Kidney (tissue), 13 donors: ENCODE measurements at regions not wholly inside any gene's neighbourhood (a gene's known extent, or its start where the extent isn't known, plus 50 kb on each side); places are given as distances from the start of the nearest gene placed in this dataset.

Source experiments
- DNase-seq, 5 donors: peaks; one replicate each; pipeline ENCODE4 v3.0.0-alpha.2; 2013 to 2020
- FAIRE-seq: peaks from 2 replicates; lab custom pipeline; 2012; peaks lifted over from hg19 to GRCh38; lab: Jason Lieb, UNC
- H3K27ac ChIP-seq, 2 donors: one replicate each; pipeline ENCODE4 v1.7.0; 2013; ENCODE audit warnings: low read depth in 2 of 2, low read length in 2 of 2, inconsistent platforms in 1 of 2
- H3K27me3 ChIP-seq: one replicate; pipeline ENCODE4 v1.7.1; 2013; ENCODE audit warnings: low read length, inconsistent platforms; ENCODE audit not compliant: control insufficient read depth, insufficient read depth
- H3K36me3 ChIP-seq, 3 donors: one replicate each; pipeline versions ENCODE4 v1.7.0 to v1.7.1; 2013; ENCODE audit warnings: low read length in 3 of 3, control low read depth in 1 of 3, inconsistent platforms in 1 of 3; ENCODE audit not compliant: insufficient read depth in 3 of 3, control insufficient read depth in 2 of 3
- H3K4me1 ChIP-seq, 3 donors: one replicate each; pipeline versions ENCODE4 v1.7.0 to v1.7.1; 2013; ENCODE audit warnings: low read length in 3 of 3, inconsistent platforms in 1 of 3, low read depth in 1 of 3; ENCODE audit not compliant: control insufficient read depth in 2 of 3, insufficient read depth in 2 of 3
- H3K4me3 ChIP-seq, 3 donors: one replicate each; pipeline versions ENCODE4 v1.7.0 to v1.8.1; 2013; ENCODE audit warnings: low read length in 3 of 3, control low read depth in 1 of 3, inconsistent platforms in 1 of 3
- H3K9ac ChIP-seq, 3 donors: one replicate each; pipeline versions ENCODE4 v1.7.0 to v1.7.1; 2013; ENCODE audit warnings: low read length in 3 of 3, control low read depth in 1 of 3, inconsistent platforms in 1 of 3
- H3K9me3 ChIP-seq, 3 donors: one replicate each; pipeline versions ENCODE4 v1.7.0 to v1.7.1; 2013; ENCODE audit warnings: low read length in 3 of 3, control low read depth in 1 of 3, inconsistent platforms in 1 of 3; ENCODE audit not compliant: control insufficient read depth in 2 of 3, insufficient read depth in 1 of 3
- intact Hi-C: fragments of 100-400 bp; cut with DNase I; formaldehyde crosslinking; loops from one replicate; pipeline ENCODE4 v1.11.1; 2022
- TF ChIP-seq, protein P1 (sequence below): IDR thresholded peaks from 3 replicates; pipeline ENCODE4 v1.5.1; 2012; ENCODE audit warnings: mild to moderate bottlenecking, moderate library complexity, borderline replicate concordance; ENCODE audit not compliant: insufficient read depth; ENCODE audit errors: extremely low read depth
- donor health status: control.
- donor health status: control.
- donor health status: control.
- donor health status: control.
- donor health status: control.
- donor health status: DM: yes; HTN: yes; CAD: no.
- donor health status: Normal renal cell carcinoma (clear cell type).

DNA sequence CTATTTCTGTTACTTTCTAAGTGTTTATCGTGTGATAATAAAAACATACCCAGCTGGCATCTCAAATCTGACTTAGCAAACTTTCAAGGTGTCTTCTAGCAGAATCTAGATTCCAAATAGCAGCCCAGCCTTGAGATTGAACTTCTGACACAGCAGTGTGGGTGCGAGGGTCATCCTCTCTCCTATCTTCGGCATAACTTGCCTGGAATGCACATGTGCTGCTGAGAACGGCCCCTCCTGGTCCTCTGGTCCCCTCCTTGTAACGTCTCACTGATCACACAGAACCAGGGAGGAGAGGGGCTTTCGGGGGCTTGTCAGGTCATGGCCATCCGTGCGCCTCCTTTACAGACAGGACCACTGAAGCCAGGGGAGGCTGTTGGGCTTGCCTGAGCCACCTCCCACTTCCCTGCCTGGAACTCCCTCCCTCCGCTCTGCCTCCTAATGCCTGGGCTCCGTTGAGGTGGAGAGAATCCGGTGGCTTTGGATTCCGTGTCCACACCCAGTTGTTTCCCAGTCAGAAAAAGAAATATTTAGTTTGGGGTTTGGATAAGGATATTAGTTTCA, 344.4 kb upstream of the C2CD4B start:
- TF ChIP-seq, protein P1, sequence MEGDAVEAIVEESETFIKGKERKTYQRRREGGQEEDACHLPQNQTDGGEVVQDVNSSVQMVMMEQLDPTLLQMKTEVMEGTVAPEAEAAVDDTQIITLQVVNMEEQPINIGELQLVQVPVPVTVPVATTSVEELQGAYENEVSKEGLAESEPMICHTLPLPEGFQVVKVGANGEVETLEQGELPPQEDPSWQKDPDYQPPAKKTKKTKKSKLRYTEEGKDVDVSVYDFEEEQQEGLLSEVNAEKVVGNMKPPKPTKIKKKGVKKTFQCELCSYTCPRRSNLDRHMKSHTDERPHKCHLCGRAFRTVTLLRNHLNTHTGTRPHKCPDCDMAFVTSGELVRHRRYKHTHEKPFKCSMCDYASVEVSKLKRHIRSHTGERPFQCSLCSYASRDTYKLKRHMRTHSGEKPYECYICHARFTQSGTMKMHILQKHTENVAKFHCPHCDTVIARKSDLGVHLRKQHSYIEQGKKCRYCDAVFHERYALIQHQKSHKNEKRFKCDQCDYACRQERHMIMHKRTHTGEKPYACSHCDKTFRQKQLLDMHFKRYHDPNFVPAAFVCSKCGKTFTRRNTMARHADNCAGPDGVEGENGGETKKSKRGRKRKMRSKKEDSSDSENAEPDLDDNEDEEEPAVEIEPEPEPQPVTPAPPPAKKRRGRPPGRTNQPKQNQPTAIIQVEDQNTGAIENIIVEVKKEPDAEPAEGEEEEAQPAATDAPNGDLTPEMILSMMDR: no peak
- intact Hi-C loops: no loop called here

DNA sequence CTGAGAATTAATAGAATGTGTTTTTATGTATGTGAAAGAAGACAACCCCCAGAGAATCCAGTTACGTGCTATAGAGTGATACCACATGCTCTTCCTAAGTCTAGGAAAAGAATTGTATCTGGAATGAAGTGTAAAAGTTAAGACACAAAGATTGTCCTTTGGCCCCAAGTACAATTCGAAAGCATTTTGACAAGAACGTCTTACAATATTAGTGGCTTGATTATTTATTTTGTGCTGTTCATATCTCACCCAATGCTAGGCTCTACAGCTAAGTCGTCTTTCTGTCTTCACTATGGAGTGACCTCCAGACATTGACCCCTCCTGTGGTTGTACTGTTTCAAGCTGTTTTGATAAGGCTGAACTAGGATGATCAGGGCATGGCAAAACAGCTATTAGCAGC, 345.7 kb upstream of the C2CD4B start:
- no peaks in the 10 kb centered on the region for H3K27me3 ChIP-seq
- DNase-seq (no peak), FAIRE-seq (no peak)
- intact Hi-C loops: no loop called here
- H3K4me1 ChIP-seq: peaks cover 0 to 20% (median 11%) of the 10 kb centered on the region in 3 donors
- H3K9me3 ChIP-seq: no peaks in the 10 kb centered on the region
- TF ChIP-seq, protein P1: no peak
- no peaks in the 10 kb centered on the region for H3K36me3 ChIP-seq
- no peak overlapping the region for H3K4me3 ChIP-seq
- no peak overlapping the region for H3K27ac ChIP-seq
- H3K9ac ChIP-seq: no peak overlapping the region

More for the DNA sequence above, 344.4 kb upstream of the C2CD4B start:
- no peaks in the 10 kb centered on the region for H3K27me3 ChIP-seq
- peaks cover 0 to 14% (median 11%) of the 10 kb centered on the region in 3 donors for H3K4me1 ChIP-seq
- H3K27ac ChIP-seq: no peak overlapping the region
- no peaks in the 10 kb centered on the region for H3K9me3 ChIP-seq
- H3K36me3 ChIP-seq: no peaks in the 10 kb centered on the region
- no peak overlapping the region for H3K4me3 ChIP-seq
- peak in 4 of 5 donors; percentile 47 to 68 (median 62) for DNase-seq
- H3K9ac ChIP-seq: no peak overlapping the region
- FAIRE-seq: no peak

DNA sequence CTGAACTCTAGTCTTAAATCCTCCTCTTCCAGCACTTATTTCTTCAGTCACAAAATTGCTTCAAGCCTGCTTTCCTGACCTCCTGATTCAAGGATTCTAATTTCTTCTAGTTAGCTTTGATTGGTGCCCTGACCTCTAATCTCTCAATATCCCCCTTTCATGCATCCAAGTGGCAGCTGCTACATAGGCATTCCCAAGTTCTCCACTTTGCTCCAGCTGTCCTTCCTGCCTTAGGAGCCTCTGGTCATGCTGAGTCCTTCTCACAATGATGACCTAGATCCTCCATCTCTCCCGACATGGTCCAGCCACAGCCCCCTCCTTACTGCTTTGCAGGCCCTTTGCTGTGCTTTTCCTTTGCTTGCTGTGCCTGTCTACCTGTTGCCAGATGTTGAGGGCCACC, 347.8 kb upstream of the C2CD4B start:
- H3K9ac ChIP-seq: no peak overlapping the region
- intact Hi-C loops: no loop called here
- DNase-seq: no peak

More for the DNA sequence above, 347.8 kb upstream of the C2CD4B start:
- TF ChIP-seq, protein P1: no peak
- no peak overlapping the region for H3K27ac ChIP-seq
- no peak overlapping the region for H3K4me3 ChIP-seq
- no peaks in the 10 kb centered on the region for H3K27me3 ChIP-seq
- no peaks in the 10 kb centered on the region for H3K9me3 ChIP-seq
- no peak for FAIRE-seq
- H3K4me1 ChIP-seq: peaks cover 0 to 22% (median 6%) of the 10 kb centered on the region in 3 donors
- no peaks in the 10 kb centered on the region for H3K36me3 ChIP-seq
